ENCODE measurements at regions not wholly inside any gene's neighbourhood (a gene's known extent, or its start where the extent isn't known, plus 50 kb on each side); places are given as distances from the start of the nearest gene placed in this dataset.
"Not testable (repeated sequence)": the region's sequence is repeated elsewhere in the genome, so short reads cannot be mapped to it uniquely, and the experiment has no call there.

DNA sequence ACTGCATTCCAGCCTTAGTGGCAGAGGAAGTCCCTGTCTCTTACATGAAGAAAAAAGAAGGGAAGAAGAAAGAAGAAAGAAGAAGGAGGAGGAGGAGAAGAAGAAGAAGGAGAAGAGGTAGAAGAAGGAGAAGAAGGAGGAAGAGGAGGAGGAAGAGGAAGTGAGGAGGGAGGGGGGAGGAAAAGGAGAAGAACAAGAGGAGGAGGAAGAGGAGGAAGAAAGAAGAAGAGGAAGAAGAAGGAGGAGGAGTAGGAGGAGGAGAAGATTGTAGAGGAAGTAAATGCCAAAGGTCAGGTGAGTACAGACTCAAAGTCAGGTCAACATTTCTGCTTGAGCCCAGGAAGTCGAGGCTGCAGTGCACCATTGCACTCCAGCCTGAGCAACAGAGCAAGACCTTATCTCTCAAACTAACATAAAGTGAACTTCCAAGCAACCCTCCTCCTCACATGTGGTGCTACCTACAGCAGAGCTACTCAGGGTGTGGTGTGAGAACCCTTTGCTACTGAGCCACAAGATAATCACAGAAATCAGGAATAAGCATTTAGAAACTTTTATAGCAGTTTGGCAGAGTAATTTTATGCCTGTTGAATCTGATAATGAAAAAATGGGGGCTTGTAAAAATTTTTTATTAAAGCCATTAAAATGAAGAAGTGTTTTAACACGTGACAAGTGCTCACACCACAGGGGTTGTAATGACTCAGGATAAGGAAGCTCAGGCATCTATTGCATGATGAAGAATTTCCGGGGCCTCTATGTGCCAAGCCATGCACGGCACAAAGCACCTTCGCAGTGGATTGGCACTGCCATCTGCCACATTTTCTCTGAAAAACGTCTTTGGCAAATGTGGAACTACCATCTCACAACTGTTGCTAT lies 224.9 kb upstream of the AUTS2 start:
- Histone ChIP-seq H3K27me3 (ENCODE audit: control insufficient read depth, insufficient read depth, low read length) (no peaks in the 10 kb centered on the region), H3K4me1 (ENCODE audit: control insufficient read depth, insufficient read depth, low read length) (no peaks in the 10 kb centered on the region), H3K4me3 (ENCODE audit: low read depth, low read length) (no peak overlapping the region), H3K27ac (ENCODE audit: low read depth, low read length) (no peak overlapping the region), H3K9me3 (ENCODE audit: control insufficient read depth, insufficient read depth, low read length) (no peaks in the 10 kb centered on the region), H3K36me3 (ENCODE audit: control insufficient read depth, insufficient read depth, low read length) (no peaks in the 10 kb centered on the region)
- DNase-seq (ENCODE audit: low read depth in 4 of 6, low spot score in 6 of 6), result peak in 1 of 6 donors; percentile 81
- WGBS (ENCODE audit: insufficient coverage), result 55% methylated on average over 2 of the region's 6 CpGs

DNA sequence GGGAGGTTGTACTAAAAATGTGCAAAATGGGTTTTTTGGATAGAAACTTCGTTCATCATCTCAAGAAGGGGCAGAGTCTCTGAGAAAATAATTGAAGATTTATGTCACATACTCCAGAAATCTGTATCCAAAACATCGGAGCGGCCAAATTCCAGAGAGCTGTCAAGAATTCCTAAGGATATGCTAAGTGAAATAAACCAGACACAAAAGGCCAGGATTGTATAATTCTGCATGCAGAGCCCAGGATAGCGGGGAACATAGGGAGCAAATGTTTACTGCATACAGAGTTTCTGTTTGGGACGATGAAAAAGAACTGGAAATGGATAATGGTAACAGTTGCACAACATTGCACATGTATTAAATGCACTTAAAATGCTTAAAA lies 224.2 kb upstream of the AUTS2 start:
- Histone ChIP-seq H3K9me3 (ENCODE audit: control insufficient read depth, insufficient read depth, low read length) (no peaks in the 10 kb centered on the region), H3K27ac (ENCODE audit: low read depth, low read length) (no peak overlapping the region), H3K4me3 (ENCODE audit: low read depth, low read length) (no peak overlapping the region), H3K27me3 (ENCODE audit: control insufficient read depth, insufficient read depth, low read length) (no peaks in the 10 kb centered on the region), H3K36me3 (ENCODE audit: control insufficient read depth, insufficient read depth, low read length) (no peaks in the 10 kb centered on the region), H3K4me1 (ENCODE audit: control insufficient read depth, insufficient read depth, low read length) (no peaks in the 10 kb centered on the region)
- WGBS (ENCODE audit: insufficient coverage), result 90% methylated on average over 2 of the region's 5 CpGs
- no peak for DNase-seq (ENCODE audit: low read depth in 4 of 6, low spot score in 6 of 6)

DNA sequence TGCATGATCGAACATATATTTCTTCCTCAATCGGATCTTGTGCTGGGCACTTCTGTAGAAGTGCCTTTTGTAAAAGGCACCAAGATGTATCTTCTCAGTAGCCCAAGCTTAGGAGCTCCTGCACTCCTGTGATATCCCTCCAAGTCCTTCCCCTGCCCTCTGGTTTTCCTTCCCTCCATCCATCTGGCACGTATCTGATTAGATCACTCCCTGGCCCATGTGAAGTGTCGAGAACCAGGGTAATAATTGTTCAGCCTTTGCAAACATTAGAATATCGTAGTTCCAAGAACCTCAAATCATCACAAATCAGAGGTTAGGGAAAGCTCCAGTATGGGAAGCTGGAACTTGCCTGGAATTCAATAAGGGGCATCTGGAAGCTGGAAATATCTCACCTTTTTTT lies 221.1 kb upstream of the AUTS2 start:
- no peak for DNase-seq (ENCODE audit: low read depth in 4 of 6, low spot score in 6 of 6)
- Histone ChIP-seq H3K4me1 (ENCODE audit: control insufficient read depth, insufficient read depth, low read length) (no peaks in the 10 kb centered on the region), H3K27ac (ENCODE audit: low read depth, low read length) (no peak overlapping the region), H3K36me3 (ENCODE audit: control insufficient read depth, insufficient read depth, low read length) (no peaks in the 10 kb centered on the region), H3K4me3 (ENCODE audit: low read depth, low read length) (no peak overlapping the region), H3K27me3 (ENCODE audit: control insufficient read depth, insufficient read depth, low read length) (no peaks in the 10 kb centered on the region), H3K9me3 (ENCODE audit: control insufficient read depth, insufficient read depth, low read length) (no peaks in the 10 kb centered on the region)
- WGBS (ENCODE audit: insufficient coverage), result 63% methylated on average over 2 of the region's 5 CpGs

DNA sequence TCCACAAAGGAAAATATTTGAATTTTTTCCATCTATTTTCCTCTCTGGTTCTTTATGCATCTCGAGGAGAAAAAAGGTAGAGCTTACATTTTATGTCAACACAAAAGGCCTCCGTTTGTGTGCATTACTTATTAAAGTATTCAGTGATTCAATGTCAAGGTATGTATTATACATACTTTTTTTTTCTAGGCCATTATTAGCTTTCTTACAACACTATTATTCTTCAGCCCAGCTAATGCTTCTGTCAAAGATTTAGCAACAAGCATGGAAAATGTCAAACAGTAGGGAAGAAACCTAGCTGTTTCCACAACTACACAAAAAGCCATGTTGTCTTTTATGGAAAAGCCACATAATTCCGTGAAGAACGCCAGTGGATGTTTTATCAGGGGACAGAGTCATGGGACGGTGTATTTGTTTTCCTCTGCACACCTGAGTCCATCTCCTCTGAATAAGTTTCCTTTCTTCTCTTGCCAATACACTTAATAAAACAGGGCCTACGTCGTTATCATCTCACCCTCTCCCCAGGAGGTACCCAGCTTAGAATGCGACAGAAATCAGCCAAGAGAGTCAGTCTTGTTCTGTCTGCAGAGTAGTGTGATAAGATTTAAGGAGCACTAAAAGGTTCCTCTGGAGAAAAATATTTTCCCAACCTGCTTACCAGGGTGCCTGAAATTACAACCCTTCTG lies 209.7 kb upstream of the AUTS2 start:
- DNase-seq (ENCODE audit: low read depth in 4 of 6, low spot score in 6 of 6), result peak in 1 of 6 donors; percentile 41
- Histone ChIP-seq H3K27ac (ENCODE audit: low read depth, low read length) (no peak overlapping the region), H3K9me3 (ENCODE audit: control insufficient read depth, insufficient read depth, low read length) (no peaks in the 10 kb centered on the region), H3K36me3 (ENCODE audit: control insufficient read depth, insufficient read depth, low read length) (no peaks in the 10 kb centered on the region), H3K4me3 (ENCODE audit: low read depth, low read length) (no peak overlapping the region), H3K27me3 (ENCODE audit: control insufficient read depth, insufficient read depth, low read length) (no peaks in the 10 kb centered on the region), H3K4me1 (ENCODE audit: control insufficient read depth, insufficient read depth, low read length) (no peaks in the 10 kb centered on the region)
- 60% methylated on average over 1 of the region's 8 CpGs for WGBS (ENCODE audit: insufficient coverage)

DNA sequence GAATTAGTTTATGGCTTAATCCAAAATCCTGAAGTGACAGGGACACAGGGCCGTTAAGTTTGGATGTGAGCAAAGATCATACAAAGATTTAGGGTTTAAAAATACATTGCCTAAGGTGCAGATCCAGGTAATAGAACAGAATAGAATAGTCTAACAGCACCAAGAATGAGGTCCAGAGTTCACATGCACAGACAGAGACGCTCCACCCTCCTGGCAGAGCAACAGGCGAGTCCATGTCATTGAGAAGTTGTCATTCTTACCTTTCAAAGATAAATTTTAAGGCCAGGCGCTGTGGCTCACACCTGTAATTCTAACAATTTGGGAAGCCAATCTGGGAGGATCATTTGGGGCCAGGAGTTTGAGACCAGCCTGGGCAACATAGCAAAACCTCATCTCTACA lies 209.1 kb upstream of the AUTS2 start:
- Histone ChIP-seq H3K36me3 (ENCODE audit: control insufficient read depth, insufficient read depth, low read length) (no peaks in the 10 kb centered on the region), H3K4me3 (ENCODE audit: low read depth, low read length) (no peak overlapping the region), H3K27ac (ENCODE audit: low read depth, low read length) (no peak overlapping the region), H3K4me1 (ENCODE audit: control insufficient read depth, insufficient read depth, low read length) (no peaks in the 10 kb centered on the region), H3K9me3 (ENCODE audit: control insufficient read depth, insufficient read depth, low read length) (no peaks in the 10 kb centered on the region), H3K27me3 (ENCODE audit: control insufficient read depth, insufficient read depth, low read length) (no peaks in the 10 kb centered on the region)
- WGBS (ENCODE audit: insufficient coverage), result 79% methylated on average over 2 of the region's 4 CpGs
- no peak for DNase-seq (ENCODE audit: low read depth in 4 of 6, low spot score in 6 of 6)

DNA sequence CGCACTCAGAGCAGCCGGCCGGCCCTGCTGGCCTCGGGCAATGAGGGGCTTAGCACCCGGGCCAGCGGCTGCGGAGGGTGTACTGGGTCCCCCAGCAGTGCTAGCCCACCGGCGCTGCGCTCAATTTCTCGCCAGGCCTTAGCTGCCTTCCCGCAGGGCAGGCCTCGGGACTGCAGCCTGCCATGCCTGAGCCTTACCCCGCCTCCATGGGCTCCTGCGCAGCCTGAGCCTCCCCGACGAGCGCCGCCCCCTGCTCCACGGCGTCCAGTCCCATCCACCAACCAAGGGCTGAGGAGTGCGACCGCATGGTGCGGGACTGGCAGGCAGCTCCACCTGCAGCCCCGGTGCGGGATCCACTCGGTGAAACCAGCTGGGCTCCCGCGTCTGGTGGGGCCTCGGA lies 204.4 kb upstream of the AUTS2 start:
- not testable (repeated sequence) for H3K27ac ChIP-seq (ENCODE audit: low read depth, low read length); H3K36me3 ChIP-seq (ENCODE audit: control insufficient read depth, insufficient read depth, low read length); H3K27me3 ChIP-seq (ENCODE audit: control insufficient read depth, insufficient read depth, low read length); DNase-seq (ENCODE audit: low read depth in 4 of 6, low spot score in 6 of 6); H3K4me1 ChIP-seq (ENCODE audit: control insufficient read depth, insufficient read depth, low read length); H3K9me3 ChIP-seq (ENCODE audit: control insufficient read depth, insufficient read depth, low read length); H3K4me3 ChIP-seq (ENCODE audit: low read depth, low read length)
- WGBS (ENCODE audit: insufficient coverage), result 93% methylated on average over 29 of the region's 30 CpGs

DNA sequence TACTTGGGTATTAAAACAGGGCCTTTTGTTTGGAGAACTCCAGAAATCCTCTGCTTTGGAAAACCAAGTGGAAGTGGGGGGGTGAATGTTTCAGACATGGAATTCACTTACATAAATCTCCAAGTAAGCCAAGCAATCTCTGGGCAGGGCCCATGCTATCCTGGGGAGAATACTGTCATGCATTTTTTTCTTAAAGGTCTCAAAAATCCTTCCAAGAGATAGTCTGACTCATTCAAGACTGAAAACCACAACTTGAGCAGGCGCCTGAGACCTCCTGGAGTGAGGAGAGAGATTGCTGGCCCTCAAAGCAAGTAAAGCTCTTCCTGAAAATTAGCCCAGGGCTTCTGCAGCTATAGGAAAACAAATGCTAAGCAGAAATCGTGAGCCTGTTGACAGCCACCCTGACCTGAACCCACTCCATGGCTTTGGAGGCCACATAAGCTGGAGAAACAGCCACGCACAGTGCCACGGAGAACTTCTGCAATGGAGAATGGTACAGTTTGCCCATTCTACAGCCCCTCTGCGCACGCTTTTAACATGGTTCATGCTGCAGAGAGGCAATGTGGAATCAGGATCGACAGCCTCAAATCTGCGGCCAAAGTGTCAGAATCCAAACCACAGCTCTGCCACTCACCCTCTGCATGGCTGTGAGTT lies 203.1 kb upstream of the AUTS2 start:
- peak in 1 of 6 donors; percentile 51 for DNase-seq (ENCODE audit: low read depth in 4 of 6, low spot score in 6 of 6)

DNA sequence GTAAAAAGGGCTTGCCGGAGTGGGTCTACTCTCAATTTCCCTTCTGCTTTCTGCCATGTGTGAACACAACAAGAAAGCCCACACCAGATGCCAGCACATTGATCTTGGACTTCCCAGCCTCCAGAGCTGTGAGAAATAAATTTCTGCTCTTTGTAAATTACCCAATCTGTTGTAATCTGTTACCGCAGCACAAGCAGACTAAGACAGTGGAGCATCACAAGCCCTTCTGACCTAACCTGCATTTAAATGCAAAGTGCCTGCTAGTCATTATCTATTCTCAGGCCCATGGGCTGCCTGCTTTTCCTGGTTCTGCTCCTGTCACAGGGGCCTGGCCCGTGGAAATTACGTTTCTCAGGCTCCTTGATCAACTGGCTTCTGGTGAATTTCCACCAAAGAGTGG lies 199.3 kb upstream of the AUTS2 start:
- no peaks in the 10 kb centered on the region for H3K27me3 ChIP-seq (ENCODE audit: control insufficient read depth, insufficient read depth, low read length)
- H3K4me1 ChIP-seq (ENCODE audit: control insufficient read depth, insufficient read depth, low read length), result no peaks in the 10 kb centered on the region
- no peak for DNase-seq (ENCODE audit: low read depth in 4 of 6, low spot score in 6 of 6)
- H3K27ac ChIP-seq (ENCODE audit: low read depth, low read length), result no peak overlapping the region
- H3K4me3 ChIP-seq (ENCODE audit: low read depth, low read length), result no peak overlapping the region
- H3K9me3 ChIP-seq (ENCODE audit: control insufficient read depth, insufficient read depth, low read length), result peaks cover 2% of the 10 kb centered on the region
- no peaks in the 10 kb centered on the region for H3K36me3 ChIP-seq (ENCODE audit: control insufficient read depth, insufficient read depth, low read length)
- WGBS (ENCODE audit: insufficient coverage), result 93% methylated on average over 2 of the region's 4 CpGs

More for the DNA sequence above, 203.1 kb upstream of the AUTS2 start:
- H3K27me3 ChIP-seq (ENCODE audit: control insufficient read depth, insufficient read depth, low read length), result no peaks in the 10 kb centered on the region
- H3K27ac ChIP-seq (ENCODE audit: low read depth, low read length), result no peak overlapping the region
- H3K4me1 ChIP-seq (ENCODE audit: control insufficient read depth, insufficient read depth, low read length), result no peaks in the 10 kb centered on the region
- peaks cover 2% of the 10 kb centered on the region for H3K9me3 ChIP-seq (ENCODE audit: control insufficient read depth, insufficient read depth, low read length)
- H3K36me3 ChIP-seq (ENCODE audit: control insufficient read depth, insufficient read depth, low read length), result no peaks in the 10 kb centered on the region
- no peak overlapping the region for H3K4me3 ChIP-seq (ENCODE audit: low read depth, low read length)
- WGBS (ENCODE audit: insufficient coverage), result 89% methylated on average over 6 of the region's 8 CpGs

DNA sequence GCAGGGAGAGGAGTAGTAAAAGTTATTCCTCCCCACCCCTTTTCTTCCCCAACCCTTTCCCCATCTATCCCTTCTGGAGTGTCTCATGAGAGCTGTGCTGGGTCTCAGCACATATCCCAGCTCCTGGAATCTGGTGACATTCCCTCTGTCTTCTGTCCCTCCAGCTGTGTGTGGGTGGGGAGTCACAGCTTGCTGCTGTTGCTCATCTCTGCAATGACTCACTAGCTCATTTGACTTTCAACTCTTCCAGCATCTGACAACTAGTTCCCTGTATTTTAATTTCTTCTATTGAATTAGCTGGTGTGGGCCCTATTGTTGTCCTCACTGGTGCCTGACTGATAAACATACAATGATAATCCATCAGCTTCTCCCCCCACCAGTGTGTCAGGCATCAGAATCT lies 198.9 kb upstream of the AUTS2 start:
- Histone ChIP-seq H3K4me3 (ENCODE audit: low read depth, low read length) (no peak overlapping the region), H3K9me3 (ENCODE audit: control insufficient read depth, insufficient read depth, low read length) (peaks cover 2% of the 10 kb centered on the region), H3K36me3 (ENCODE audit: control insufficient read depth, insufficient read depth, low read length) (no peaks in the 10 kb centered on the region), H3K27me3 (ENCODE audit: control insufficient read depth, insufficient read depth, low read length) (no peaks in the 10 kb centered on the region), H3K4me1 (ENCODE audit: control insufficient read depth, insufficient read depth, low read length) (no peaks in the 10 kb centered on the region), H3K27ac (ENCODE audit: low read depth, low read length) (no peak overlapping the region)
- DNase-seq (ENCODE audit: low read depth in 4 of 6, low spot score in 6 of 6), result no peak

Measured in spinal cord (tissue), 9 donors.